ENCODE measurements at regions not wholly inside any gene's neighbourhood (a gene's known extent, or its start where the extent isn't known, plus 50 kb on each side); places are given as distances from the start of the nearest gene placed in this dataset.

DNA sequence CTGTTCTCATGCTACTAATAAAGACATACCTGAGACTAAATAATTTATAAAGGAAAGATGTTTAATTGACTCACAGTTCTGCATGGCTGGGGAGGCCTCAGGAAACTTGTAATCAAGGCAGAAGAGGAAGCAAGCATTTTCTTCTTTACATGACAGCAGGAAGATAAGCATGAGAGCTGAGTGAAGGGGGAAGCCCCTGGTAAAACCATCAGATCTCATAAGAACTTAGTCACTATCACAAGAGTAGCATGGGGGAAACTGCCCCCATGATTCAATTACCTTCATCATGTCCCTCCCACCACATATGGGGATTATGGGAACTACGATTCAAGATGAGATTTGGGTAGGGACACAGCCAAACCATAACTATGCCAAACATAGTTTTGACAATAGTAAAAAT, 58.1 kb upstream of the UTY start:
- FAIRE-seq (no peak), DNase-seq (no peak)
- TF ChIP-seq CTCF (IDR thresholded peaks at IDR 0.05; ENCODE audit: borderline replicate concordance, extremely low read depth, insufficient read depth), result no peak
- intact Hi-C loops (cut with DNase I), result no loop called here
- Histone ChIP-seq H3K36me3 (ENCODE audit: control insufficient read depth in 2 of 3, insufficient read depth in 3 of 3, low read length in 3 of 3) (no peaks in the 10 kb centered on the region), H3K4me1 (ENCODE audit: control insufficient read depth in 2 of 3, insufficient read depth in 2 of 3, low read depth in 1 of 3, low read length in 3 of 3) (no peaks in the 10 kb centered on the region), H3K4me3 (ENCODE audit: low read length in 3 of 3) (no peak overlapping the region), H3K27ac (ENCODE audit: low read depth in 2 of 2, low read length in 2 of 2) (no peak overlapping the region), H3K9me3 (ENCODE audit: control insufficient read depth in 2 of 3, insufficient read depth in 1 of 3, low read length in 3 of 3) (no peaks in the 10 kb centered on the region), H3K27me3 (ENCODE audit: control insufficient read depth, insufficient read depth, low read length) (no peaks in the 10 kb centered on the region), H3K9ac (ENCODE audit: low read length in 3 of 3) (no peak overlapping the region)
